GM21529 (cell line): ENCODE measurements at regions not wholly inside any gene's neighbourhood (a gene's known extent, or its start where the extent isn't known, plus 50 kb on each side); places are given as distances from the start of the nearest gene placed in this dataset.
"Not testable (repeated sequence)": the region's sequence is repeated elsewhere in the genome, so short reads cannot be mapped to it uniquely, and the experiment has no call there.

Source experiments
- ATAC-seq: cut with Tn5 transposase; IDR thresholded peaks from one replicate; pipeline ENCODE4 v1.9.1; 2021; ENCODE audit not compliant: unreplicated experiment

DNA sequence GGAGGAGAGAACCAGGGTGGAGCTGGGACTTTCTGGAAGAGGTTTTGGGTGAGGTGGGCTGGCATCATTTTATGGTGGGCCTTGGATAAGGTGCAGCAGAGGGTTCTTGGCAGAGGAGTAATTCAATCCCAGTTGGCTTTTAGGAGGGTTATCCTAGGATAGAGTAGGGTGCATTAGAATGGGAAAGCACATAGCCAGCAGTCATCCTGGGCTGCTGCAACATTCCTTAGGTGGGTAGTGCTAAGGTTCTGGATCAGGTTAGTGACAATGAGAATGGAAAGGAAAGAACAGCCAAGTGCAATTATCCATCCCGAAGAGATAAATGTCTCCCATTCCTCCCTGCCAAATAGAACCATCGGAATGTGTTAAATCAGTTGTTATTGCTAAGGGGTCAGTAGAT lies 157.3 kb upstream of the SPRED2 start:
- ATAC-seq: no peak

- ATAC-seq: no peak
Observed at GRCh38 chr2:65587779-65588178, 155.4 kb upstream of the SPRED2 start.

GRCh38 chr2:65586516-65586915 lies 154.1 kb upstream of the SPRED2 start:
- ATAC-seq: no peak

GRCh38 chr2:65583061-65583460 lies 150.7 kb upstream of the SPRED2 start:
- ATAC-seq: no peak

DNA sequence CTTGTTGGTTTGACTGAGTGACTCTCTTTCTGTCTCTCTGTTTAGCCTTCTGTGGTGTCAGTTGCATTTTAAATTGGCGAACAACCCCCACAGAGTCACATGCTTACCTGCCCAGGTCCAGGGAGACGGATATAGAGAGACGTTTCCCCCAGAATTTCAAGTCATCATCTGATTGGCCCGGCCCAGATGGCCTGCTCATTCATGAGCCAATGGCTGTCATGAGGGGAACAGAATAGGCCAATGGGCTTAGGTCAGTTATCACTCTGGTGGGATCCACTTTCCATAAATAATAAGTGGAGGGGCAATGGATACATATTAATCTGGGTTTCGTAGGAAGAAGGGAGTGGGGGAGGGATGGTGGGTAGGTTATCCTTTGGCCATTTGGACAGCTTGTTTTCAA lies 150.0 kb upstream of the SPRED2 start:
- no peak for ATAC-seq

DNA sequence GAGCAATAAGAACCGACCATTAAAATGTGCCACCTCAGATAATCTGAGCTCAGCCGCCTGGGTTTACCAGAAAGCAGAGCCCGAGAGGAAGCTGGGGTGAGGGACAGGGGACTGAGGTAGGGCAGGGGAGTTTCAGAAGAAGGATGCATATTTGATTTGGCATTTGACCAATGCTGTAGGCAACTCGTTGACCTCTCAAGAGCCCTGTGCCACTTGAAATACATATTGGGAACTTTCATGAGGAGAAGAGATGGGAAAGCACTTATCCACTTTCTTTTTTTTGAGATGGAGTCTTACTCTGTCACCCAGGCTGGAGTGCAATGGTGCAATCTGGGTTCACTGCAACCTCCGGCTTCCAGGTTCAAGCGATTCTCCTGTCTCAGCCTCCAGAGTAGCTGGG lies 148.4 kb upstream of the SPRED2 start:
- no peak for ATAC-seq

- no peak for ATAC-seq
Observed at GRCh38 chr2:65579506-65580235, 147.3 kb upstream of the SPRED2 start.

- ATAC-seq: no peak
Observed at GRCh38 chr2:65577654-65578053, 145.3 kb upstream of the SPRED2 start.

DNA sequence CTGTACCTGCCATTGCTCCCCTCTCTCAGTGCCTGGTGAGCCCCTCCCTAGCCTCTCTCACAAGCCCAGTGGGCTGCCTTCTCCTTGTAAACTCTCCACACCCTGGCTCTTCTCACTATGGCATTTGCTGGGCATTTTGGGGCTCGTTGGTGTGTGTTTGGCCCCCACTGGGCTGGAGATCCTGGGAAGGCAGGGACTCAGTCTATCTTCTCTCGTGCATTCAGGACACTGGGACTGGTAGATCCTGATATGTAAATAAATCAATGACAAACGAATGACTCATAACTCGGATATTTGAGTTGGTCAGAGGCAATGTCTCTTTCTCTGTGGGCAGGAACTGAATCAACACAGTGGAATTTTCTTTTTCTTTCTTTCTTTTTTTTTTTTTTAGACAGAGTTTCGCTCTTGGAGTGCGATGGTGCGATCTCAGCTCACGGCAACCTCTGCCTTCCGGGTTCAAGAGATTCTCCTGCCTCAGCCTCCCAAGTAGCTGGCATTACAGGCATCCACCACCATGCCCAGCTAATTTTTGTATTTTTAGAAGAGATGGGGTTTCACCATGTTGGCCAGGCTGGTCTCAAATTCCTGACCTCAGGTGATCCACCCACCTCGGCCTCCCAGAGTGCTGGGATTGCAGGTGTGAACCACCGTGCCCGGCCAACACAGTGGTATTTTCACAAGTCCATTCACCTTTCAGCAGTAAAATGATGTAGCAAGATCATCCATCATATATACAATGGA lies 144.6 kb upstream of the SPRED2 start:
- no peak for ATAC-seq

DNA sequence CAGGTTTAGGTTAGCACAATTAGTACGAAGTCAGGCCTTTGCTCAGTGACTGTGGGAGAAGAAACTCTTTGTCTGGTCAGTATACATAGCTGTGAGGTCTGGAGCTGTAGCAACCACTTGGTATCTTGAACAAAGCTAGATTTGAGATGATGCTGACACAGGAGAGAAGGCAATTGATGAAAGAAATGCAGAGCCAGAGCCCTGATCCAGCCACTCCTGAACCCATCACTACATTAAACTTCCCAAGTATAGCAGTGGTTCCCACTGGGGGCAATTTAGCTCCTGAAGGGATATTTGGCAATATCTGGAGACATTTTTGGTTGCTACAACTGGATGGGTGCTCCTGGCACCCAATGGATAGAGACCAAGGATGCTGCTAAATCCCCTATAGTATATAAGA lies 143.9 kb upstream of the SPRED2 start:
- ATAC-seq: no peak

GRCh38 chr2:65574993-65575392 lies 142.6 kb upstream of the SPRED2 start:
- no peak for ATAC-seq

DNA sequence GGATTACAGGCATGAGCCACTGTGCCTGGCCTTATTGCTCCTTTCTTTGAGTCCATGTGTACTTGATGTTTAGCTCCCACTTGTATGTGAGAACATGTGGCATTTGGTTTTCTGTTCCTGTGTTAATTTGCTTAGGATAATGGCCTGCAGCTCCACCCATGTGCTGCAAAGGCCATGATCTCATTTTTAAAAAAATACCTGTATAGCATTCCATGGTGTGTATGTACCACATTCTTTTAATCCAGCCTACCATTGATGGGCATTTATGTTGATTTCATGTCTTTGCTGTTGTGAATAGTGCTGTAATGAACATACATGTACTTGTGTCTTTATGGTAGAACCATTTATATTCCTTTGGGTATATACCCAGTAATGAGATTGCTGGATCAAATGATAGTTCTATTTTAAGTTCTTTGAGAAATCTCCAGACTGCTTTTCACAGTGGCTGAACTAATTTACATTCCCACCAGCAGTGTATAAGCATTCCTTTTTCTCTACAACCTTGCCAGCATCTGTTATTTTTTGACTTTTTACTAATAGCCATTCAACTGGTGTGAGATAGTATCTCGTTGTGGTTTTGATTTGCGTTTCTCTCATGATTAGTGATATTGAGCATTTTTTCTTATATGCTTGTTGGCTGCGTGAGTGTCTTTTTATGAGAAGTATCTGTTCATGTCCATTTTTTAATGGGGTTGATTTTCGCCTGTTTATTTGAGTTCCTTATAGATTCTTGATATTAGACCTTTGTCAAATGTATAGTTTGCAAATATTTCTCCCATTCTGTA lies 136.4 kb upstream of the SPRED2 start:
- not testable (repeated sequence) for ATAC-seq

DNA sequence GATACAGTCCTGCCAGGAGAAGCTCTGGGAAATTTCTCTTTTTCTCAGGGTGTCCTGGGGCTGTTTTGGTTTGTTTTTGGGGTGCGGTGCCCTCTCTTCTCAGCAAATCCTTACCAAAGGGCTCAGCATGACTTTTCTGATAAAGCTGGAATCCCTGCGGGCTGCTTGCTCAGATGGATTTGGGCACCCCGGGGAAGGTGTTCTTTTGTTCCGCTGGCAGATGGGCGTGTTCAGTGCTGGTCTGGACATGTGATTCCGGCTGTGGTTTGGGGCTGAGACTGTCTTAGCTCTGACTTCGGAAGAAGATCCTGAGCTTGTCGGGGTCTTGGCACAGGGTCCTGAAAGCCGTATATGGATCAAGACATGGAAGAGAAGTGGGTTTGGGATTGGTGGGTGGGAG lies 134.2 kb upstream of the SPRED2 start:
- no peak for ATAC-seq

- ATAC-seq: no peak
Observed at GRCh38 chr2:65565681-65566080, 133.3 kb upstream of the SPRED2 start.

GRCh38 chr2:65564299-65564698 lies 131.9 kb upstream of the SPRED2 start:
- ATAC-seq: no peak

DNA sequence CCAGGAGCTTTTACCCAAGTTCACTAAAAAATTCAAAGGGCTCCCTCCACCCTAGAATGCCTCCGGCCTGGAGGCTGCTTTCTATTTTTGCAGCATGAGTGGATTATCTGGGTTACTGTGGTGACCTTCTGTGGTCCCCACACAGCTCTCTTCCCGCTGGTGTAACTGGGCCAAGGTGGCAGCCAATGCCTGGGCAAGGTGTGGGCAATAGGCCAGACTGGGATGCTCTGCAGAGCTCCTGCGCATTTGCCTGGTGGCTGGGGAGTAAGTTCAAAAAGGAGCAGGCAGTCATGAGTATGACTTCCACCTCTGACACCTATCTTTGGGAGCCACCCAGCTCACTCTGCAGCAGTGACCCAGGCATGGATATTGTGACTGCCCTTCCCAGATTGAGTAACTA lies 130.5 kb upstream of the SPRED2 start:
- no peak for ATAC-seq

DNA sequence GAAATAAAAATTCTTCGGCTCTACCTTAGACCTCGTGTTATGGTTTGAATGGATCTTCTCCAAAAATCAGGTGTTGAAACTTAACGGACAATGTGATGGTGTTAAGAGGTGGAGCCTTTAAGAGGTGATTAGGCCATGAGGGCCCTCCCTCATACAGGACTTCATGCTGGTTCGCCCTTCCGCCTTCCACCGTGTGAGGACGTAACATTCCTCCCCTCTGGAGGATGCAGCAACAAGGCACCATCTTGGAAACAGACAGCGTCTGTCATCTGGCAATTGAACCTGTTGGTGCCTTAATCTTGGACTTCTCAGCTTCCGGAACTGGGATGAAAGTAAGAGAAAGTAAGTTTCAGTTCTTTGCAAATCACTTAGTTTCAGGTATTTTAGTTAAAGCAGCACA lies 126.3 kb upstream of the SPRED2 start:
- no peak for ATAC-seq

DNA sequence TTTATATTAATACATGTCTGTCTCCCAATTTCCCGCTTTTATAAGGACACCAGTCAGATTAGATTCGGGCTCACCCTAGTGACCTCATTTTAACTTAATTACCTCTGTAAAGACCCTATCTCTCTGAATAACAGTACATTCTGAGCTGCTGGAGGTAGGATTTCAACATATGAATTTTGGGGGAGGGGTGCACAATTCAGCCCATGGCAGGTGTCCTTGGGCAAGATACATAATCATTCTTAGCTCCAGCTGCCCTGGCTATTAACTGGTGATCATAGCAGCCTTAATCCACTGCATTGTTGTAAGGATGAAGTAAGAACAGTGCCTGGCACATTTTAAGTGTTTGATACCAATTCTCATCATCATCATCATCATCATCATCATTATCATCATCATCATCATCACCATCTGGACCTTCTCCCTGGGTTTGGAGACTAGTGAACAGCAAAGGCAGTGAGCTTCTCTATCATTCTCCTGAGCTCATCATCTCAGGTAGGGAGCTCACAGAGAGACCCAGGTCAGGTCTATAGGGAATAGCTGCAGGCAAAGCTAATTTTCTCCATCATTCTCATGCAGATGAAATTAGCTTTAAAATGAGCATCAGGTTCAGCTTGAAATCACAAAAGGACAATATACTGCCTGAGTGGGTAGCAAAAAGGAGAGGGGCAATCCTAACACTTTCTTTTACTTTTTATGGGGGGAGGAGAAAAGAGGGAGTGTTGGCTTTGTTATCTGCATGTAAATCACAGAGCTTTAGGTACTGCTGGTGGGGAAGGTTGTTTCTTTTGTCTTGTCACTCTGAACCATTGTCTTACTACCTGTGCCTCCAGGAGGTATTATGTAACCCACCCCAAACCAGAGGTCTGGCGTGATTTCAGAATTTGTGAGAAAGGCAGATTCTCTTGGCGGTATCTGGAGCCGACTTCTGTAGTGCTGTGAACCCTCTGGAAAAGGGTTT lies 125.5 kb upstream of the SPRED2 start:
- no peak for ATAC-seq

- peak; percentile 65 for ATAC-seq
Observed at GRCh38 chr2:65554765-65555591, 122.6 kb upstream of the SPRED2 start.

DNA sequence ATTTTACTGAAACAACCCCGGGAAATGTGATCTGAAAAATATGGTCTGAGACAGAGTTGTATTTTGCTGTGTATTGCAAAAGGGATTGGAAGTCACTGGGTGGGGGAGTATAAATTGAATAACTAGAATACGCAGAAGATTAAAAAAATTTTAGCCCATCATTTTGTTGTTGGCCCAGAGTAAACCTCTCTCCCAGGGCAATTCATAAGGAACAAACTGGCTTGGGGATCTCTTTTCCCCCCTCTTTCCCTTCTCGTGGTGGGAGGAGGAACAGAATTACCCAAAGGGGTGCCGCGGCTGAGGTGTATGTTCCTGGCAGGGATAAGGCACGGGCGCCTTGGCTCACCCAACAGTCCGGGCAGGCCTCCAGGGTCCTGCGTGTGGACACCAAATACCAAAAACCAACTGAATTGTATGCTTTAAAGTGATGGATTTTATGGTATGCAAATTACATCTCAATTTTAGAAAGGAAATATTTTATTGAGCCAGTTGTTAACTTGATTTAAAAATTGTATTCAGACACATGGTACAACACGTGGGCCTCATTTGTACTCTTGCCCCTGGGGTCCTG lies 121.2 kb upstream of the SPRED2 start:
- ATAC-seq: no peak
